ENCODE measurements at regions not wholly inside any gene's neighbourhood (a gene's known extent, or its start where the extent isn't known, plus 50 kb on each side); places are given as distances from the start of the nearest gene placed in this dataset.

DNA sequence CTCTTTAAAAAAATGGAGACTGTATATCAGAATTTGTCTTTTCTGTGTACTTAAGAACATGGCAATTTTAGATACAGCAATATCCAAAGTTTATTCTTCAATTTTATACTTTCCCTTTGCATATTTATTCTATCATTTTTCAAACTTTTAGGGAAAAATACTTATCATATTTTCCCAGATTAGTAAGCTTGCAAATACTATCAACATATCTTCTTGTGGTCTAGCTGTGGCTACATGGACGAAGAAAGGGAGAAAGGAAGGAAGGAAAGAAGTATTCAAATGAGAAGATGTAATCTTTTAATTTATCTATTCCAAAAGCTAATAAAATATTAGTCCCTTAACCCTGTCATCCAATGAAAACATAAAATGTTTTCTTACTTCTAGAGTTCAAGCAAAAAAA lies 797.8 kb upstream of the GALNTL6 start:
- TF ChIP-seq, protein P1, sequence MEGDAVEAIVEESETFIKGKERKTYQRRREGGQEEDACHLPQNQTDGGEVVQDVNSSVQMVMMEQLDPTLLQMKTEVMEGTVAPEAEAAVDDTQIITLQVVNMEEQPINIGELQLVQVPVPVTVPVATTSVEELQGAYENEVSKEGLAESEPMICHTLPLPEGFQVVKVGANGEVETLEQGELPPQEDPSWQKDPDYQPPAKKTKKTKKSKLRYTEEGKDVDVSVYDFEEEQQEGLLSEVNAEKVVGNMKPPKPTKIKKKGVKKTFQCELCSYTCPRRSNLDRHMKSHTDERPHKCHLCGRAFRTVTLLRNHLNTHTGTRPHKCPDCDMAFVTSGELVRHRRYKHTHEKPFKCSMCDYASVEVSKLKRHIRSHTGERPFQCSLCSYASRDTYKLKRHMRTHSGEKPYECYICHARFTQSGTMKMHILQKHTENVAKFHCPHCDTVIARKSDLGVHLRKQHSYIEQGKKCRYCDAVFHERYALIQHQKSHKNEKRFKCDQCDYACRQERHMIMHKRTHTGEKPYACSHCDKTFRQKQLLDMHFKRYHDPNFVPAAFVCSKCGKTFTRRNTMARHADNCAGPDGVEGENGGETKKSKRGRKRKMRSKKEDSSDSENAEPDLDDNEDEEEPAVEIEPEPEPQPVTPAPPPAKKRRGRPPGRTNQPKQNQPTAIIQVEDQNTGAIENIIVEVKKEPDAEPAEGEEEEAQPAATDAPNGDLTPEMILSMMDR (IDR thresholded peaks at IDR 0.05): no peak
- no peak for TF ChIP-seq POLR2A (IDR thresholded peaks at IDR 0.05)

Data from right lobe of liver (tissue), 4 donors.